ENCODE measurements at regions not wholly inside any gene's neighbourhood (a gene's known extent, or its start where the extent isn't known, plus 50 kb on each side); places are given as distances from the start of the nearest gene placed in this dataset.

- TF ChIP-seq CTCF (IDR thresholded peaks at IDR 0.05) (no peak), EP300 (IDR thresholded peaks at IDR 0.05) (no peak)
Observed at GRCh38 chr10:124181656-124182055, 88.3 kb upstream of the CHST15 start.

Data from sigmoid colon (tissue), 4 donors.